Keratinocyte (primary cell): ENCODE measurements at regions not wholly inside any gene's neighbourhood (a gene's known extent, or its start where the extent isn't known, plus 50 kb on each side); places are given as distances from the start of the nearest gene placed in this dataset.

ENCODE experiments used
- DNase-seq: peaks from one replicate; pipeline ENCODE4 v3.0.0-alpha.2; 2011; ENCODE audit warnings: low read depth, missing footprints, low spot score
- FAIRE-seq: peaks from 2 replicates; lab custom pipeline; 2011; peaks lifted over from hg19 to GRCh38; lab: Jason Lieb, UNC
- H2AFZ ChIP-seq: 2 replicates; pipeline ENCODE4 v1.6.0; 2012; ENCODE audit warnings: low read length, control low read depth, inconsistent platforms; ENCODE audit not compliant: control insufficient read depth
- H3K27ac ChIP-seq: 2 replicates; pipeline ENCODE4 v1.5.1; 2011; ENCODE audit warnings: low read length; ENCODE audit not compliant: control insufficient read depth, insufficient read depth
- H3K27me3 ChIP-seq: 3 replicates; pipeline ENCODE4 v1.6.0; 2011; ENCODE audit warnings: low read length; ENCODE audit not compliant: control insufficient read depth, insufficient read depth; ENCODE audit errors: extremely low read depth
- H3K36me3 ChIP-seq, 2 experiments: 2 replicates in 1 of 2; 3 replicates in 1 of 2; pipeline ENCODE4 v1.5.1; 2011; ENCODE audit warnings: low read length in 2 of 2, mild to moderate bottlenecking in 1 of 2; ENCODE audit not compliant: control insufficient read depth in 2 of 2, insufficient read depth in 2 of 2; ENCODE audit errors: extremely low read depth in 1 of 2
- H3K4me1 ChIP-seq: 3 replicates; pipeline ENCODE4 v1.5.1; 2011; ENCODE audit warnings: low read length; ENCODE audit not compliant: control insufficient read depth, insufficient read depth; ENCODE audit errors: extremely low read depth
- H3K4me2 ChIP-seq: 3 replicates; pipeline ENCODE4 v1.6.0; 2011; ENCODE audit warnings: low read depth, low read length; ENCODE audit not compliant: control insufficient read depth, insufficient read depth; ENCODE audit errors: extremely low read depth
- H3K4me3 ChIP-seq, 3 experiments: fragments of 200-600 bp in 1 of 3; sonication (generic) in 1 of 3; 2 replicates in 2 of 3; 3 replicates in 1 of 3; pipeline ENCODE4 v1.5.1; 2011 to 2016; ENCODE audit warnings: low read length in 3 of 3, mild to moderate bottlenecking in 3 of 3, control low read depth in 2 of 3, inconsistent platforms in 1 of 3, low read depth in 1 of 3, mixed read lengths in 1 of 3, mixed run types in 1 of 3, moderate library complexity in 1 of 3; ENCODE audit not compliant: control insufficient read depth in 2 of 3, insufficient read depth in 2 of 3; ENCODE audit errors: extremely low read depth in 1 of 3
- H3K79me2 ChIP-seq: 2 replicates; pipeline ENCODE4 v1.6.0; 2012; ENCODE audit warnings: low read length; ENCODE audit not compliant: control insufficient read depth, insufficient read depth
- H3K9ac ChIP-seq: 3 replicates; pipeline ENCODE4 v1.6.0; 2011; ENCODE audit warnings: low read length; ENCODE audit not compliant: control insufficient read depth, insufficient read depth; ENCODE audit errors: extremely low read depth
- H3K9me1 ChIP-seq: 3 replicates; pipeline ENCODE4 v1.6.0; 2011; ENCODE audit warnings: low read length; ENCODE audit not compliant: control insufficient read depth, insufficient read depth; ENCODE audit errors: extremely low read depth
- H3K9me3 ChIP-seq: 2 replicates; pipeline ENCODE4 v1.5.1; 2012; ENCODE audit warnings: low read depth, low read length; ENCODE audit not compliant: control insufficient read depth
- H4K20me1 ChIP-seq: 3 replicates; pipeline ENCODE4 v1.6.0; 2011; ENCODE audit warnings: low read length; ENCODE audit not compliant: control insufficient read depth, insufficient read depth; ENCODE audit errors: extremely low read depth
- EZH2 ChIP-seq: IDR thresholded peaks from one replicate; pipeline ENCODE4 v1.6.1; 2012; ENCODE audit warnings: inconsistent platforms, mild to moderate bottlenecking, low read length, moderate library complexity
- dilution Hi-C: fragments of 300-500 bp; cut with MboI; formaldehyde crosslinking; loops from one replicate; pipeline ENCODE4 v1.7.0; 2020; ENCODE audit warnings: low sequenced_read_pairs; ENCODE audit not compliant: extremely low pct_ligation_motif_present
- TF ChIP-seq, protein P1 (sequence below), 3 experiments: IDR thresholded peaks in 1 of 3; conservative IDR thresholded peaks in 1 of 3; optimal IDR thresholded peaks in 1 of 3; 2 replicates in 2 of 3; 3 replicates in 1 of 3; pipeline versions ENCODE3 to v1.5.1; 2011; ENCODE audit warnings: low read length in 3 of 3, mild to moderate bottlenecking in 3 of 3, moderate library complexity in 2 of 3, control low read depth in 1 of 3, inconsistent platforms in 1 of 3; ENCODE audit not compliant: insufficient read depth in 2 of 3; ENCODE audit errors: extremely low read depth in 1 of 3

- FAIRE-seq, result no peak
- Histone ChIP-seq H3K4me3 (no peak overlapping the region), H3K79me2 (no peaks in the 10 kb centered on the region), H3K27me3 (no peaks in the 10 kb centered on the region), H3K4me1 (peaks cover 15% of the 10 kb centered on the region), H3K4me2 (no peak overlapping the region), H4K20me1 (no peaks in the 10 kb centered on the region), H3K9me3 (no peaks in the 10 kb centered on the region), H3K9ac (no peak overlapping the region), H3K27ac (no peak overlapping the region), H3K9me1 (no peaks in the 10 kb centered on the region), H3K36me3 (peaks cover 0 to 9% of the 10 kb centered on the region in 2 experiments), H2AFZ (no peak overlapping the region)
- dilution Hi-C loops, result no loop called here
- DNase-seq, result no peak
- TF ChIP-seq, protein P1, sequence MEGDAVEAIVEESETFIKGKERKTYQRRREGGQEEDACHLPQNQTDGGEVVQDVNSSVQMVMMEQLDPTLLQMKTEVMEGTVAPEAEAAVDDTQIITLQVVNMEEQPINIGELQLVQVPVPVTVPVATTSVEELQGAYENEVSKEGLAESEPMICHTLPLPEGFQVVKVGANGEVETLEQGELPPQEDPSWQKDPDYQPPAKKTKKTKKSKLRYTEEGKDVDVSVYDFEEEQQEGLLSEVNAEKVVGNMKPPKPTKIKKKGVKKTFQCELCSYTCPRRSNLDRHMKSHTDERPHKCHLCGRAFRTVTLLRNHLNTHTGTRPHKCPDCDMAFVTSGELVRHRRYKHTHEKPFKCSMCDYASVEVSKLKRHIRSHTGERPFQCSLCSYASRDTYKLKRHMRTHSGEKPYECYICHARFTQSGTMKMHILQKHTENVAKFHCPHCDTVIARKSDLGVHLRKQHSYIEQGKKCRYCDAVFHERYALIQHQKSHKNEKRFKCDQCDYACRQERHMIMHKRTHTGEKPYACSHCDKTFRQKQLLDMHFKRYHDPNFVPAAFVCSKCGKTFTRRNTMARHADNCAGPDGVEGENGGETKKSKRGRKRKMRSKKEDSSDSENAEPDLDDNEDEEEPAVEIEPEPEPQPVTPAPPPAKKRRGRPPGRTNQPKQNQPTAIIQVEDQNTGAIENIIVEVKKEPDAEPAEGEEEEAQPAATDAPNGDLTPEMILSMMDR (optimal IDR thresholded peaks at IDR 0.05 in 1 of 3, IDR thresholded peaks at IDR 0.05 in 1 of 3, conservative IDR thresholded peaks at IDR 0.05 in 1 of 3; ENCODE audit: extremely low read depth in 1 of 3, insufficient read depth in 2 of 3, low read length in 3 of 3), result no peak
- no peak for TF ChIP-seq EZH2
Measured at GRCh38 chr22:47692811-47693210, 930.4 kb downstream of the TBC1D22A start.

- FAIRE-seq, result peak; percentile 88
- Histone ChIP-seq H3K36me3 (peaks cover 0 to 16% of the 10 kb centered on the region in 2 experiments), H3K4me3 (peak overlapping the region in 1 of 3 experiments; percentile 29), H3K9me1 (no peaks in the 10 kb centered on the region), H3K9me3 (no peaks in the 10 kb centered on the region), H2AFZ (peak overlapping the region; percentile 73), H3K27ac (peak overlapping the region; percentile 66), H3K79me2 (no peaks in the 10 kb centered on the region), H4K20me1 (no peaks in the 10 kb centered on the region), H3K27me3 (no peaks in the 10 kb centered on the region), H3K9ac (peak overlapping the region; percentile 51), H3K4me2 (peak overlapping the region; percentile 72), H3K4me1 (peaks cover 15% of the 10 kb centered on the region)
- TF ChIP-seq, protein P1 (optimal IDR thresholded peaks at IDR 0.05 in 1 of 3, IDR thresholded peaks at IDR 0.05 in 1 of 3, conservative IDR thresholded peaks at IDR 0.05 in 1 of 3; ENCODE audit: extremely low read depth in 1 of 3, insufficient read depth in 2 of 3, low read length in 3 of 3), result no peak
- no peak for TF ChIP-seq EZH2
- dilution Hi-C loops, result no loop called here
- DNase-seq, result peak; percentile 89
Measured at GRCh38 chr22:47691152-47691895, 928.9 kb downstream of the TBC1D22A start.
